RWPE1 (cell line): ENCODE measurements at regions not wholly inside any gene's neighbourhood (a gene's known extent, or its start where the extent isn't known, plus 50 kb on each side); places are given as distances from the start of the nearest gene placed in this dataset.

Source experiments
- CTCF ChIA-PET: fragments of 350-600 bp; sonication (Branson Sonifier 250); formaldehyde crosslinking; extraction: SDS; loops from one replicate; lab custom pipeline; 2021; lab: Yijun Ruan, JAX
- POLR2A ChIA-PET: fragments of 400-600 bp; formaldehyde crosslinking; extraction: SDS; loops from one replicate; lab custom pipeline; 2020; ENCODE audit warnings: antibody characterized with exemption; ENCODE audit not compliant: low non-redundant PET; lab: Yijun Ruan, JAX
- DNase-seq: peaks from one replicate; pipeline ENCODE4 v3.0.0; 2012; ENCODE audit warnings: low spot score
- H3K27ac ChIP-seq: fragments of 450-650 bp; 2 replicates; pipeline ENCODE4 v1.5.1; 2017
- CTCF ChIP-seq: fragments of 450-650 bp; conservative IDR thresholded peaks from 2 replicates; pipeline ENCODE4 v1.5.1; 2017; ENCODE audit warnings: low read depth, mild to moderate bottlenecking

- ChIA-PET CTCF (no interaction called here), POLR2A (no interaction called here)
- no peak overlapping the region for H3K27ac ChIP-seq
- no peak for DNase-seq
- no peak for TF ChIP-seq CTCF
Measured at GRCh38 chr21:35145626-35146233, 96.6 kb upstream of the RUNX1 start.

- DNase-seq: no peak
- ChIA-PET CTCF (no interaction called here), POLR2A (no interaction called here)
- H3K27ac ChIP-seq: no peak overlapping the region
- TF ChIP-seq CTCF: no peak
Measured at GRCh38 chr21:35144978-35145377, 95.9 kb upstream of the RUNX1 start.

- DNase-seq: no peak
- no peak overlapping the region for H3K27ac ChIP-seq
- POLR2A ChIA-PET: no interaction called here
- CTCF ChIA-PET: no interaction called here
- TF ChIP-seq CTCF: no peak
Measured at GRCh38 chr21:35142036-35142815, 93.1 kb upstream of the RUNX1 start.

- no peak for DNase-seq
- TF ChIP-seq CTCF: no peak
- no peak overlapping the region for H3K27ac ChIP-seq
- ChIA-PET CTCF (interaction anchor here (0.6 kb wide), 1 partner anchor 127 kb away, joined by 4 read pairs; no protein-coding TSS in a partner anchor), POLR2A (no interaction called here)
Measured at GRCh38 chr21:35139382-35139715, 90.2 kb upstream of the RUNX1 start.

GRCh38 chr21:35138665-35139381, 89.7 kb upstream of the RUNX1 start:
- no peak for TF ChIP-seq CTCF
- POLR2A ChIA-PET: no interaction called here
- H3K27ac ChIP-seq: peak overlapping the region; percentile 54; the same call in 1 of the 2 replicates
- CTCF ChIA-PET: interaction anchor here (0.6 to 0.7 kb wide), 2 partner anchors 128 to 226 kb away, joined by 3 to 4 read pairs; no protein-coding TSS in a partner anchor
- peak; percentile 84 for DNase-seq

- ChIA-PET CTCF (no interaction called here), POLR2A (no interaction called here)
- peak; percentile 68 for DNase-seq
- peak overlapping the region; percentile 65 for H3K27ac ChIP-seq
- TF ChIP-seq CTCF: no peak
Measured at GRCh38 chr21:35136586-35137219, 87.6 kb upstream of the RUNX1 start.
